Sciatic nerve (tissue), 2 donors: ENCODE measurements at regions not wholly inside any gene's neighbourhood (a gene's known extent, or its start where the extent isn't known, plus 50 kb on each side); places are given as distances from the start of the nearest gene placed in this dataset.
"Not testable (repeated sequence)": the region's sequence is repeated elsewhere in the genome, so short reads cannot be mapped to it uniquely, and the experiment has no call there.

Experiments
- ATAC-seq: fragments of 200-7000 bp; cut with Tn5 transposase; one replicate; pipeline ENCODE4 v1.9.1; 2020; ENCODE audit warnings: mild to moderate bottlenecking, moderate library complexity
- DNase-seq: peaks from one replicate; pipeline ENCODE4 v3.0.0-alpha.2; 2020; ENCODE audit warnings: low spot score
- intact Hi-C: fragments of 100-400 bp; cut with DNase I; formaldehyde crosslinking; loops from one replicate; pipeline ENCODE4 v1.14.2; 2022
- donor health status: DM: no; HTN: no; CAD: no.
- donor health status: DM: no; HTN: no; CAD: no.

GRCh38 chr2:71971493-71971892 lies 176.2 kb downstream of the CYP26B1 start:
- ATAC-seq (no peak), DNase-seq (no peak)
- intact Hi-C loops = no loop called here

- intact Hi-C loops = no loop called here
- no peak for ATAC-seq
- no peak for DNase-seq
These were observed 182.1 kb downstream of the CYP26B1 start for GRCh38 chr2:71965530-71965929.

- ATAC-seq (peak; percentile 72), DNase-seq (no peak)
- intact Hi-C loops = no loop called here
These were observed 184.6 kb downstream of the CYP26B1 start for GRCh38 chr2:71962911-71963694.

GRCh38 chr2:71962350-71962749 lies 185.3 kb downstream of the CYP26B1 start:
- ATAC-seq (peak; percentile 62), DNase-seq (no peak)
- intact Hi-C loops = no loop called here

- intact Hi-C loops = no loop called here
- DNase-seq = no peak
- no peak for ATAC-seq
These were observed 186.2 kb downstream of the CYP26B1 start for GRCh38 chr2:71961289-71962027.

- ATAC-seq (no peak), DNase-seq (no peak)
- intact Hi-C loops = no loop called here
These were observed 188.2 kb downstream of the CYP26B1 start for GRCh38 chr2:71959494-71959893.

- ATAC-seq, intact Hi-C loops, DNase-seq: not testable (repeated sequence)
These were observed 189.2 kb downstream of the CYP26B1 start for GRCh38 chr2:71958426-71958825.

GRCh38 chr2:71952572-71953188 lies 195.0 kb downstream of the CYP26B1 start:
- intact Hi-C loops = no loop called here
- no peak for ATAC-seq
- no peak for DNase-seq

GRCh38 chr2:71951718-71952404 lies 195.8 kb downstream of the CYP26B1 start:
- intact Hi-C loops = no loop called here
- DNase-seq (no peak), ATAC-seq (no peak)

- peak; percentile 41 for ATAC-seq
- intact Hi-C loops = no loop called here
- DNase-seq = no peak
These were observed 196.6 kb downstream of the CYP26B1 start for GRCh38 chr2:71951083-71951468.

- ATAC-seq (peak; percentile 93), DNase-seq (no peak)
- intact Hi-C loops = no loop called here
These were observed 197.2 kb downstream of the CYP26B1 start for GRCh38 chr2:71950256-71951082.

GRCh38 chr2:71949537-71949798 lies 198.2 kb downstream of the CYP26B1 start:
- ATAC-seq = no peak
- no peak for DNase-seq
- intact Hi-C loops = no loop called here

GRCh38 chr2:71948781-71949536 lies 198.7 kb downstream of the CYP26B1 start:
- intact Hi-C loops = no loop called here
- no peak for DNase-seq
- ATAC-seq = peak; percentile 2

GRCh38 chr2:71947809-71948208 lies 199.9 kb downstream of the CYP26B1 start:
- intact Hi-C loops = no loop called here
- no peak for ATAC-seq

GRCh38 chr2:71945603-71945959 lies 202.1 kb downstream of the CYP26B1 start:
- intact Hi-C loops = no loop called here
- DNase-seq (no peak), ATAC-seq (no peak)

More at GRCh38 chr2:71947809-71948208, 199.9 kb downstream of the CYP26B1 start:
- DNase-seq = no peak

- intact Hi-C loops = no loop called here
- DNase-seq = no peak
- ATAC-seq = peak; percentile 72
These were observed 202.7 kb downstream of the CYP26B1 start for GRCh38 chr2:71944806-71945602.

GRCh38 chr2:71944183-71944550 lies 203.5 kb downstream of the CYP26B1 start:
- no peak for ATAC-seq
- no peak for DNase-seq
- intact Hi-C loops = no loop called here
